ENCODE measurements at regions not wholly inside any gene's neighbourhood (a gene's known extent, or its start where the extent isn't known, plus 50 kb on each side); places are given as distances from the start of the nearest gene placed in this dataset.

GRCh38 chr17:68759343-68760140, 158.4 kb upstream of the FAM20A start:
- no peak for TF ChIP-seq MTA2 (IDR thresholded peaks at IDR 0.05; ENCODE audit: low read depth)
- TF ChIP-seq ZBTB11 (CRISPR knock-in tag; IDR thresholded peaks at IDR 0.05), result no peak
- TF ChIP-seq NFYB (IDR thresholded peaks at IDR 0.05; ENCODE audit: insufficient read depth, low read depth, low read length), result no peak
- no peak for TF ChIP-seq NFIC (IDR thresholded peaks at IDR 0.05; ENCODE audit: low read depth, low read length)
- no peak for TF ChIP-seq NR2C2 (IDR thresholded peaks at IDR 0.05; ENCODE audit: borderline replicate concordance, control insufficient read depth, insufficient read length, low read depth)
- no peak for TF ChIP-seq EZH2 (IDR thresholded peaks at IDR 0.05; ENCODE audit: borderline replicate concordance, control insufficient read depth, low read depth, low read length)
- no peak for TF ChIP-seq POLR2A (IDR thresholded peaks at IDR 0.05; ENCODE audit: low read depth, low read length)
